Transverse colon (tissue), 3 donors: ENCODE measurements at regions not wholly inside any gene's neighbourhood (a gene's known extent, or its start where the extent isn't known, plus 50 kb on each side); places are given as distances from the start of the nearest gene placed in this dataset.

ENCODE experiments used
- CTCF ChIP-seq, 5 experiments: fragments of 200-600 bp in 3 of 5; fragments of 450-650 bp in 2 of 5; sonication (generic) in 3 of 5; IDR thresholded peaks; 1 replicate in 2 of 5; 2 replicates in 3 of 5; pipeline ENCODE4 v1.5.1; 2016 to 2017; ENCODE audit warnings: antibody characterized with exemption in 5 of 5, inconsistent platforms in 3 of 5, mild to moderate bottlenecking in 2 of 5, moderate library complexity in 1 of 5
- POLR2A ChIP-seq: fragments of 450-650 bp; IDR thresholded peaks from one replicate; pipeline ENCODE4 v1.6.1; 2016; ENCODE audit warnings: antibody characterized with exemption, mild to moderate bottlenecking, moderate library complexity

GRCh38 chr3:151976211-151977050 lies 103.0 kb downstream of the SUCNR1 start:
- no peak for TF ChIP-seq CTCF (IDR thresholded peaks at IDR 0.05)
- TF ChIP-seq POLR2A: no peak
